IMR-90 (cell line): ENCODE measurements at regions not wholly inside any gene's neighbourhood (a gene's known extent, or its start where the extent isn't known, plus 50 kb on each side); places are given as distances from the start of the nearest gene placed in this dataset.
"Not testable (repeated sequence)": the region's sequence is repeated elsewhere in the genome, so short reads cannot be mapped to it uniquely, and the experiment has no call there.

Experiments used
- ATAC-seq: fragments of 200-7000 bp; cut with Tn5 transposase; 2 replicates; pipeline ENCODE4 v1.9.1; 2020; ENCODE audit warnings: low read depth, mild to moderate bottlenecking, moderate library complexity
- BruUV-seq: library from RNA; stranded (reverse); fragments of 400-500 nt; replicated peaks from 2 replicates; lab custom pipeline; 2021; lab: Mats Ljungman, UMichigan
- CTCF ChIA-PET: fragments of 300-600 bp; formaldehyde crosslinking; extraction: SDS; loops from one replicate; lab custom pipeline; 2021; ENCODE audit warnings: antibody characterized with exemption; lab: Yijun Ruan, JAX
- POLR2A ChIA-PET: fragments of 300-600 bp; sonication (Branson Sonifier 250); formaldehyde crosslinking; loops from one replicate; lab custom pipeline; 2022; ENCODE audit warnings: antibody characterized with exemption; ENCODE audit not compliant: unreplicated experiment; lab: Charles Lee
- DNase-seq: peaks from one replicate; pipeline ENCODE4 v3.0.0; 2013
- H2AFZ ChIP-seq: replicated peaks from 2 replicates; pipeline ENCODE3; 2013; ENCODE audit warnings: low read length, mild to moderate bottlenecking; ENCODE audit not compliant: poor library complexity
- H2AK5ac ChIP-seq: 2 replicates; pipeline ENCODE4 v1.6.1; 2013; ENCODE audit warnings: low read depth, low read length, inconsistent platforms
- H2AK9ac ChIP-seq: replicated peaks from 2 replicates; pipeline ENCODE3; 2013; ENCODE audit warnings: mild to moderate bottlenecking, low read depth, low read length, moderate library complexity; ENCODE audit not compliant: poor library complexity
- H2BK120ac ChIP-seq: 2 replicates; pipeline ENCODE4 v1.6.1; 2013; ENCODE audit warnings: low read depth, low read length, inconsistent platforms
- H2BK15ac ChIP-seq: 3 replicates; pipeline ENCODE4 v1.6.1; 2013; ENCODE audit warnings: low read depth, low read length, inconsistent platforms
- H2BK20ac ChIP-seq: 2 replicates; pipeline ENCODE4 v1.6.1; 2013; ENCODE audit warnings: low read depth, mild to moderate bottlenecking, inconsistent platforms, low read length, moderate library complexity
- H2BK5ac ChIP-seq: 2 replicates; pipeline ENCODE4 v1.6.1; 2013; ENCODE audit warnings: mild to moderate bottlenecking, low read depth, low read length, inconsistent platforms; ENCODE audit not compliant: poor library complexity, severe bottlenecking
- H3K14ac ChIP-seq: replicated peaks from 2 replicates; pipeline ENCODE4 v1.6.1; 2013; ENCODE audit warnings: low read depth, low read length, inconsistent platforms
- H3K18ac ChIP-seq: 2 replicates; pipeline ENCODE4 v1.6.1; 2013; ENCODE audit warnings: low read depth, low read length, control low read depth
- H3K23ac ChIP-seq: 2 replicates; pipeline ENCODE4 v1.6.1; 2013; ENCODE audit warnings: low read depth, low read length, inconsistent platforms
- H3K27ac ChIP-seq: 2 replicates; pipeline ENCODE4 v1.5.1; 2013; ENCODE audit warnings: mild to moderate bottlenecking, control low read depth, low read length; ENCODE audit not compliant: insufficient read depth
- H3K27me3 ChIP-seq: 2 replicates; pipeline ENCODE4 v1.6.1; 2013; ENCODE audit warnings: low read length; ENCODE audit not compliant: control insufficient read depth, insufficient read depth
- H3K36me3 ChIP-seq: 2 replicates; pipeline ENCODE4 v1.6.1; 2013; ENCODE audit warnings: low read length, mixed read lengths; ENCODE audit not compliant: control insufficient read depth, insufficient read depth
- H3K4ac ChIP-seq: 2 replicates; pipeline ENCODE4 v1.6.1; 2013; ENCODE audit warnings: low read depth, low read length, inconsistent platforms
- H3K4me1 ChIP-seq: 2 replicates; pipeline ENCODE4 v1.6.1; 2013; ENCODE audit warnings: low read length, mixed read lengths; ENCODE audit not compliant: control insufficient read depth, insufficient read depth
- H3K4me2 ChIP-seq: 2 replicates; pipeline ENCODE4 v1.6.1; 2013; ENCODE audit warnings: low read depth, mild to moderate bottlenecking, control low read depth, low read length, moderate library complexity
- H3K4me3 ChIP-seq: 2 replicates; pipeline ENCODE4 v1.5.1; 2013; ENCODE audit warnings: low read depth, mild to moderate bottlenecking, control low read depth, low read length, moderate library complexity; ENCODE audit not compliant: insufficient read depth
- H3K56ac ChIP-seq: 2 replicates; pipeline ENCODE4 v1.6.1; 2013; ENCODE audit warnings: low read length, inconsistent platforms; ENCODE audit not compliant: insufficient read depth; ENCODE audit errors: extremely low read depth
- H3K79me1 ChIP-seq, 2 experiments: 2 replicates each; pipeline ENCODE4 v1.6.1; 2013; ENCODE audit warnings: low read length in 2 of 2, inconsistent platforms in 1 of 2, low read depth in 1 of 2
- H3K9ac ChIP-seq: 2 replicates; pipeline ENCODE4 v1.6.1; 2013; ENCODE audit warnings: low read depth, low read length, control low read depth
- H3K9me1 ChIP-seq: 2 replicates; pipeline ENCODE4 v1.6.1; 2013; ENCODE audit warnings: low read length, inconsistent platforms; ENCODE audit not compliant: insufficient read depth
- H3K9me3 ChIP-seq: 2 replicates; pipeline ENCODE4 v1.6.1; 2013; ENCODE audit warnings: low read length; ENCODE audit not compliant: control insufficient read depth, insufficient read depth
- H4K20me1 ChIP-seq: 2 replicates; pipeline ENCODE4 v1.6.1; 2013; ENCODE audit warnings: low read length, inconsistent platforms; ENCODE audit not compliant: insufficient read depth
- H4K5ac ChIP-seq: 2 replicates; pipeline ENCODE4 v1.6.1; 2013; ENCODE audit warnings: mild to moderate bottlenecking, low read depth, low read length, control low read depth
- H4K8ac ChIP-seq, 2 experiments: 2 replicates each; pipeline ENCODE4 v1.6.1; 2013; ENCODE audit warnings: low read depth in 2 of 2, low read length in 2 of 2, control low read depth in 1 of 2, inconsistent platforms in 1 of 2
- H4K91ac ChIP-seq: 2 replicates; pipeline ENCODE4 v1.6.1; 2013; ENCODE audit warnings: low read depth, low read length, inconsistent platforms; ENCODE audit not compliant: insufficient read depth
- MAFK ChIP-seq: IDR thresholded peaks from 2 replicates; pipeline ENCODE4 v1.6.1; 2012; ENCODE audit warnings: low read depth, low read length, improper control_type of control experiment
- WGBS, 2 experiments: methylation state at CpG; one replicate each; pipeline versions ENCODE4 v1.1.5 to v1.1.7; 2013; ENCODE audit warnings: missing lambda C conversion rate in 2 of 2; ENCODE audit not compliant: insufficient read length in 1 of 2; ENCODE audit errors: extremely low coverage in 2 of 2; 5-methylcytosine and 5-hydroxymethylcytosine counted together
- dilution Hi-C: fragments of 300-500 bp; cut with HindIII; formaldehyde crosslinking; loops from one replicate; pipeline ENCODE4 v1.14.3; 2018; ENCODE audit warnings: low sequenced_read_pairs; ENCODE audit not compliant: unreplicated experiment
- in situ Hi-C: fragments of 300-500 bp; cut with MboI; formaldehyde crosslinking; loops from 3 replicates; pipeline ENCODE4 v1.14.3; 2019; ENCODE audit warnings: low sequenced_read_pairs, inconsistent platforms, mixed read lengths
- intact Hi-C: fragments of 100-400 bp; cut with micrococcal nuclease; formaldehyde crosslinking; loops from 2 replicates; pipeline ENCODE4 v1.10.0; 2022

GRCh38 chr18:70766254-70766653 is 477.4 kb downstream of the SOCS6 start:
- H3K18ac ChIP-seq, H3K4ac ChIP-seq, H4K5ac ChIP-seq, H3K23ac ChIP-seq, ATAC-seq, H2BK20ac ChIP-seq, H3K14ac ChIP-seq, H3K56ac ChIP-seq, H2BK120ac ChIP-seq, H2BK15ac ChIP-seq, H3K36me3 ChIP-seq, H4K8ac ChIP-seq, in situ Hi-C loops, BruUV-seq, H2BK5ac ChIP-seq, dilution Hi-C loops, H2AK5ac ChIP-seq, H2AK9ac ChIP-seq, H3K4me3 ChIP-seq, H3K27ac ChIP-seq, H3K4me2 ChIP-seq, H4K20me1 ChIP-seq, intact Hi-C loops, H3K27me3 ChIP-seq, DNase-seq, H4K91ac ChIP-seq, H3K4me1 ChIP-seq, H2AFZ ChIP-seq, H3K79me1 ChIP-seq, H3K9me3 ChIP-seq, CTCF ChIA-PET, H3K9me1 ChIP-seq, H3K9ac ChIP-seq: not testable (repeated sequence)
- 63% methylated on average over 2 of the region's 3 CpGs; no CpG with 5 or more reads in 1 of the 2 experiments for WGBS, 2 experiments
- TF ChIP-seq MAFK: 0 out of 2 replicates have a peak, but pooled peaks have one; percentile 23
- POLR2A ChIA-PET: interaction anchor here (0.6 kb wide), 1 partner anchor 111 kb away, joined by 7 read pairs; no protein-coding TSS in a partner anchor
